Mucosa of stomach (tissue), 1 donor: ENCODE measurements at regions not wholly inside any gene's neighbourhood (a gene's known extent, or its start where the extent isn't known, plus 50 kb on each side); places are given as distances from the start of the nearest gene placed in this dataset.

ENCODE experiments used
- H3K27me3 ChIP-seq: one replicate; pipeline ENCODE4 v1.7.0; 2013; ENCODE audit warnings: mild to moderate bottlenecking, low read length; ENCODE audit not compliant: control insufficient read depth, insufficient read depth
- H3K36me3 ChIP-seq: one replicate; pipeline ENCODE4 v1.7.0; 2013; ENCODE audit warnings: low read length; ENCODE audit not compliant: control insufficient read depth, insufficient read depth
- H3K4me1 ChIP-seq: one replicate; pipeline ENCODE4 v1.7.0; 2013; ENCODE audit warnings: mild to moderate bottlenecking, low read length; ENCODE audit not compliant: control insufficient read depth, insufficient read depth
- H3K4me3 ChIP-seq: one replicate; pipeline ENCODE4 v1.7.0; 2013; ENCODE audit warnings: low read length
- H3K9ac ChIP-seq: one replicate; pipeline ENCODE4 v1.7.0; 2013; ENCODE audit warnings: mild to moderate bottlenecking, low read length, moderate library complexity
- H3K9me3 ChIP-seq: one replicate; pipeline ENCODE4 v1.7.0; 2013; ENCODE audit warnings: mild to moderate bottlenecking, low read length, moderate library complexity; ENCODE audit not compliant: control insufficient read depth
- donor health status: Pancreatic carcinoma.

DNA sequence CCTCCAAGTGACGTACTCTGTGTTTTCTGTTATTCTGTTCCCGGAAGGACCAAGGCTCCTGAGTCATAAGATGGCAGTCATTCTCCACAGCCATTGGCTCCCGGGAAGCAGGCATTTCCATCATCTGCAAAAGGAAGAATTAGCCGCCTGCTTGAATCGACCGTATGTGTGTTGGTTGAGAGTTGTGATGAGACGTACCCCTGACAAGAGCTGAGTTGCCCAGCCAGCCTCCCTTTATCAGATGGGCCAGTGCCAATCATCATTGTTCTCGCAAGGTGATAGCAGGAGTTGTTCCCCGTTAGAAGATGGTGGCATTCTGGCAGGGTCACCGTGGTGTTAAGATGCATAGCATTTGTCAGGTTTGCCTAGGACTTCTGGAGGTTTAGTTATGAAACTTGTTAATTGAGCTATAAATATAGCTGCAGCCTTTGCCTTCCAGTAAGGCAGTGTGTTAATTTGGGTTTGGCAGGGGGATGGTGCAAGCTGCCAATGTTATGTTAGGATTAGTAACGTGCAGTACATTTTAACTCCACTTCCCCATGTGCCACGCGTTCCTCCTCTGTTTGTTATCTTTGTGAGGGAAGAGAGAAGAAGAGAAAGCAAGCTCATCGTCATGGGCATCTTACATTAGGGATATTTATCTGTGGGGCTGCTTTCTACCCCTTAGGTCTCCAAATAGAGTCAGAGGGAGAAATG, 652.7 kb upstream of the FANCL start:
- Histone ChIP-seq H3K9ac (no peak overlapping the region), H3K4me3 (no peak overlapping the region), H3K4me1 (no peaks in the 10 kb centered on the region), H3K36me3 (no peaks in the 10 kb centered on the region), H3K27me3 (no peaks in the 10 kb centered on the region), H3K9me3 (no peaks in the 10 kb centered on the region)

DNA sequence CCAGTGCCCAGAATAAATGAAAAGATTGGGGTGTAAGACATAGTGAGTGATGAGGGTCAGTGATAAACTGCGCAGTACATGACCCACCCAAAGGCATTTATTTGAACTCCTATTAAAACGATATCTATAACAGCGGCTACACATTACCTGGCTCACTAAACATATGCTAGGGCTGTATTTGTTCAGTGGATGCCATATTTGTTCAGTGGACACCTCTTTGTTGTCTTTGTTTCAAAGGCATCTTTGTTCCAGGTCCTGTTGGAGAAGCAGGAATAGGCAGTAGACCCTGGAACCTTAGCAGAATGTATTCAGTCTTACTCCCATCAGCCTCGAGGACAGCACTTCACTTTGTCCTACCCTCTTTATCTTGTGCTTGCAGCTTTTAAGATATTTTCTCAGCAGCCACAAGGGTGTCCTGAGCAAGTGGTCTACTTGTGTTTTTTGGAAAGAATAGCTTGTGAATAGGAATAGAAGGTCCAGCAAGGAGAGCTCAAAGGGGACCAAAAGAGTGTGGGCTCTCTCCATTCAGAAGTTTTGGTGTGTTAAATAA, 650.8 kb upstream of the FANCL start:
- H3K4me1 ChIP-seq: no peaks in the 10 kb centered on the region
- H3K27me3 ChIP-seq: no peaks in the 10 kb centered on the region
- H3K4me3 ChIP-seq: no peak overlapping the region
- no peaks in the 10 kb centered on the region for H3K9me3 ChIP-seq
- H3K9ac ChIP-seq: no peak overlapping the region
- H3K36me3 ChIP-seq: no peaks in the 10 kb centered on the region

DNA sequence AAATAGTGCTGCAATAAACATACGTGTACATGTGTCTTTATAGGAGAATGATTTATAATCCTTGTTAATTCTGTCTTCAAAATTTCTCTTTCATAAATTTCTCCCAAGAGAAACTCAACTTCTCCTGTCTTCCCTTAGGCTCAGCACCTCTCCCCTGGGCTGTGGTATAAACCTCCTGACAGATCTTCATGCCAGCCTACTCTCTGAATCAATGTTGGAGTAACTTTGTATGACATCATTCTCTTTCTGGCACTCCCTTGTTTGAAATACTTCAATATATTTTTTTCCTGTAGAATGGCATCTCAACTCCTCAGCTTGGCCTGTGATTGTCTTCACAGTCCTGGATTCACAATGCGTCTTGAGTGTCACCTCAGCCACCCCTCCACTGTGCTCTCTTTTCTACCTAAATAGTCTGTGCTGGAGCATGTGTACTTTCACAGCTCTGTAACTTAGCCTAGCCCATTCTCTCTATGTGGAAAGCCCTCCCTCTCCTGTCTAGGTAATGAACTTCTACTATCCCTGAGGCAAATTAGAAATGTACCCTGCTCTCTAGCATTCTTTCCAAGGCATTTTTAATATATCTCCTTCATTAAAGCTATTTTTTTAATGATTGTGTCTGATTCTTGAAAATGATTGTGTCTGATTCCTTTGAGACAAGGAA, 649.9 kb upstream of the FANCL start:
- Histone ChIP-seq H3K36me3 (no peaks in the 10 kb centered on the region), H3K4me3 (no peak overlapping the region), H3K9me3 (no peaks in the 10 kb centered on the region), H3K9ac (no peak overlapping the region), H3K4me1 (no peaks in the 10 kb centered on the region), H3K27me3 (no peaks in the 10 kb centered on the region)

DNA sequence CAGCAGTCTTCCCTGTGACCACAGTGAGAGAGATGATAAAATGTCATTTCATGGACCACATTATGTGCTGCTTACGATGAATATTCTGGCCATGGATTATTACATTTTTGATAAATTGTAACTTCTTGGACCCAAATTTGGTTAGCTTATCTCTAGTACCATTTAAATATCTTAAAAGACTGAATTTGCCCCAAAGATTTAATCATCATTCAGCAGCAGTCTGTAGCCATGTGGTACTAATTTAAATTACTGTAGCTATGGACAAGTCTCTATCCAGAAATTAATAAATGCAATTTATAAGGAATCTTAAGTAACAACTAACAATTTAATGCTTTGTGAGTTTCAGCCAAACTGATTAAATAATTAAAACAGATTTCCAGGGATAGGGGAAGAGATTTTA, 644.9 kb upstream of the FANCL start:
- Histone ChIP-seq H3K9ac (no peak overlapping the region), H3K27me3 (no peaks in the 10 kb centered on the region), H3K9me3 (no peaks in the 10 kb centered on the region), H3K4me3 (no peak overlapping the region), H3K36me3 (no peaks in the 10 kb centered on the region), H3K4me1 (no peaks in the 10 kb centered on the region)

DNA sequence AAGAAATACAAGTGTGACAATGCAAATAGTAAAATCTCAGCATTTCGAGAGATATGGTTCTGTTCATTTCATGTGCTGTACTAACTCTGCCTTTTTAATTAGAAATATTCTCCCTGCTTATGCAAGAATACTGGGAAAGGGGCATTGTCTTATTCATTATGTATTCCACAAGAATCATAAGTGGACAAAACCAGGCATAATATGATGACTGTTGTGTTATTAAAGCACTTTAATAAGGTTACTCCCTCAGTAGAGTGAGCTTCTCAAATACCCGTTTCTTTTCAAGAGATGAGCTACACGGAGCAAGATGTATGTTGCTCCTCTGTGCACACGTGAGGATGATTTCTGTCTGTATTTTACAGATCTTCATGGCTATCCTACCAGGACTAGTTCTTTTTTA, 638.7 kb upstream of the FANCL start:
- H3K9me3 ChIP-seq: no peaks in the 10 kb centered on the region
- no peaks in the 10 kb centered on the region for H3K4me1 ChIP-seq
- H3K36me3 ChIP-seq: no peaks in the 10 kb centered on the region

DNA sequence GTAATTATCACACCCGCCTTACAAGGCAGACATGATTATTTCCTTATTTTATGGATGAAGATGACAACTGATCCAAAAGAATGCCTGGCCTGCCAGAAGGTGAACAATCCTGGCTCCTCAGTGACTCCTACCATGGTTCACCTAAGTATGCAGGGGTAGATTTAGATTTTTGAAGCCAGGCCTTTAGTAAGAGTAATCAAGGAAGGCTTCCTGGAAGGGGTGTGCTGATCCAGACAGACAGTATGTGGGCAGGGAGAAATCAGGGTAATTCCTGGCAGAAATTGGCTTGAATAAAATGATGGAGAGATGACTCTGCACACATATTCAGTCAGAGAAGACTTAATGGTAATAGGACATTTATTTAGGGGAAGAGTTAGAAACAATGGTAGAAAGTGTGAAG, 637.7 kb upstream of the FANCL start:
- H3K9ac ChIP-seq: no peak overlapping the region
- H3K4me1 ChIP-seq: no peaks in the 10 kb centered on the region
- H3K36me3 ChIP-seq: no peaks in the 10 kb centered on the region
- H3K27me3 ChIP-seq: no peaks in the 10 kb centered on the region
- H3K9me3 ChIP-seq: no peaks in the 10 kb centered on the region
- no peak overlapping the region for H3K4me3 ChIP-seq

More for the DNA sequence above, 638.7 kb upstream of the FANCL start:
- H3K9ac ChIP-seq: no peak overlapping the region
- no peak overlapping the region for H3K4me3 ChIP-seq
- H3K27me3 ChIP-seq: no peaks in the 10 kb centered on the region

DNA sequence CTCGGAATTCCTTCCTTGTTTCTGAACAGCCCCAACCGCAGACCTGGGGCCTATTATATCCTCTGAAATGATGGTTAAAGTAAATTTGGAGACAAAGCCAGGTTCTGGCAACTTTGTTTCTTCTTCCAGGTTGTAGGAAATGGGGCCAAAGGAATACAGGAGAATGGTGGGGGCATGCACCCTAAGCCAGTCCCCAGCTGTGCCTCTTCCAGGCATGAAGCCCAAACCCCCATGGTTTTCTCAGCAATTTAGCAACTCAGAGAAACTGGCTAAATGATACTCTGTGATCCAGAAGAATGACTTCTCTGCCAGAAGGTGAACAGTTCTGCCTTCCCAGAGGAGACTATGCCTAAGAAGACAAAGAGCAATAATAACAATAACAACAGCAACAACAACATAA, 635.0 kb upstream of the FANCL start:
- H3K36me3 ChIP-seq: no peaks in the 10 kb centered on the region
- H3K9me3 ChIP-seq: no peaks in the 10 kb centered on the region
- no peak overlapping the region for H3K4me3 ChIP-seq
- no peak overlapping the region for H3K9ac ChIP-seq
- H3K4me1 ChIP-seq: no peaks in the 10 kb centered on the region
- H3K27me3 ChIP-seq: no peaks in the 10 kb centered on the region

DNA sequence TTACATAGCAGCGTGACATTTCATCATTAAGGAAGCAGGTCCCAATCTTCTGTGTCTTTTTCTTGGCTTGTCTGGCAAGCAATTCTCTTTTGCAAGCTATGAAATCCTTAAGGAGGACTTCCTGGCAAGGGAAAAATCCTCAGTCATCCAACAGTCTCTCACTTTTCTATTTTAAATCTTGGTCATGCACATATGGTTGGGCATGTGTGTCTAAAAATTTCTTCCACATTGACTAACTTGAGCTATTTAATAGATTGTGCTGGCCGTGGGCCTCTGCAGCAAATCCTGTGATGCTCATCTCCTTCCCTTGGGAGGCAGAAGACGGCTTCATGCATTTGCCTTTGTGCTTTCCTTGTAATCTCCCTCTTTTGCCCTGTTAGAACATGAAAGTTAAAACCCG, 634.3 kb upstream of the FANCL start:
- H3K36me3 ChIP-seq: no peaks in the 10 kb centered on the region
- no peaks in the 10 kb centered on the region for H3K4me1 ChIP-seq

DNA sequence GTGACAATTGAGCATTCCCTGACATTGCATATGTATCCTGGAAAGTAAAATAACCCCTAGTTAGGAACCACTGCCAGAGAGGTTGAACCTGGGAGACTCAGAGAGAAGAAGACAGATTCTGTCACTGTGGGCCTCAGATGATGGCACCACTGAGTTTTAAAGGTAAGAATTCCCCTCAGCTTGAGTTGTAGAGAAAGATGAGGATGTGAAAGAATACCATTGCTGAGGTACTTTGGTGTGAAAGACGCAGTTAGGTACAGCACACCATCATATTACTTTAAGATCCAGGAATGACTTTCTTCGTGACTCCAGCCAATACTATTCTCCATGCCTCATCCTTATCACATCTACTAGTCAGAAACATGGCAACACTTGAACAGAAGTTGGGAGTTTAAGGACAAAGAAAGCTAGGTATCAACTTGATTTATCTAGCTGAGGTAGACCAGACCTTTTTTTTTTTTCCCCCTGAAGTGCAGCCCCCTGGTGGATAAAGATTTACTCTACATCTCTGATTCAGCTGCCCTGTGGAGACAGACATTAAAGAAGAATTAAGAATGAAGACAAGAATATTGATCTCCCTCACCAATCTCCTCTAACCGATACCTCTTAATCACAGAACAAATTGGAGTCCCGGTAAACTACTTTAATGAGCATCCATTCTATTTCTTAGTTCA, 630.5 kb upstream of the FANCL start:
- H3K4me3 ChIP-seq: no peak overlapping the region
- no peak overlapping the region for H3K9ac ChIP-seq
- H3K36me3 ChIP-seq: no peaks in the 10 kb centered on the region
- peaks cover 3% of the 10 kb centered on the region for H3K27me3 ChIP-seq
- H3K9me3 ChIP-seq: no peaks in the 10 kb centered on the region
- no peaks in the 10 kb centered on the region for H3K4me1 ChIP-seq

More for the DNA sequence above, 634.3 kb upstream of the FANCL start:
- Histone ChIP-seq H3K9me3 (no peaks in the 10 kb centered on the region), H3K4me3 (no peak overlapping the region), H3K27me3 (no peaks in the 10 kb centered on the region), H3K9ac (no peak overlapping the region)

DNA sequence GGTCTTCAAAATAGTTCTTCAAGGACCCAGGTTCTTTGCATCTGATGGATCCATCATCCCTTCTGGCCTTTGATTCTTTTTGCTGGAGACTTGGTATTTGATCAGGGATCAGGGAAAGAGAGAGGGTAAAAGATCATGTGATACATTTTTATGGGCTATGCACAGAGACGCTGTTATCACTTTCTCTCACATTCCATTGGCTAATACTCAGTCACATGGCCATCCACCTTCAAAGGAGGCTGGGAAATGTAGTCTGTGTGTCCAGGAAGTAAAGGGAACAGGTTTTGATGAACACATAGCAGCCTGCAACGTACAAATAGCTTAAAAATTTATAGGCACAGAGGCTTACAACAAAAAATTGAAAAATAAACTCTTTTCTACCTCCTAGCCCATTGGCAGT, 629.6 kb upstream of the FANCL start:
- H3K4me1 ChIP-seq: no peaks in the 10 kb centered on the region
- no peak overlapping the region for H3K9ac ChIP-seq
- H3K9me3 ChIP-seq: no peaks in the 10 kb centered on the region
- no peak overlapping the region for H3K4me3 ChIP-seq
- peaks cover 3% of the 10 kb centered on the region for H3K27me3 ChIP-seq
- no peaks in the 10 kb centered on the region for H3K36me3 ChIP-seq

DNA sequence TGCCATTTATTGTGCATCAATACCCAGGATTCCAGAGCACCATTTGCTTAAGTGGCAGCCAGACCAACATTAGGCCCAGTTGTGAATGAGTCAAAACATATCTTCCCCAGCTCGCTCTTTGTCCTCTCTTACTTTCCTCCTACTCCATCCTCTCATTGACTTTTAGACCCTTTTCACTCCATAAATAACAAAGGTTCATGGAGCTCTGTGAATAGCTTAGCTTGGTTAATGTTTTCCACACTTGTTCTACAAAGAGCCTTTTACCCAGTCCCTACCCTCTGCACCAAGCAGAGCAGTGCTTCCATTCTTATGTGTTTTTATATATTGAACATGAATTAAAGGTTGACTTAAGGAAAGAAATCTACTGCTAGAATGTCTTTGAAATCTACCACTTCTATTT, 625.8 kb upstream of the FANCL start:
- Histone ChIP-seq H3K27me3 (peaks cover 3% of the 10 kb centered on the region), H3K4me3 (no peak overlapping the region), H3K9me3 (no peaks in the 10 kb centered on the region), H3K4me1 (no peaks in the 10 kb centered on the region), H3K9ac (no peak overlapping the region), H3K36me3 (no peaks in the 10 kb centered on the region)

DNA sequence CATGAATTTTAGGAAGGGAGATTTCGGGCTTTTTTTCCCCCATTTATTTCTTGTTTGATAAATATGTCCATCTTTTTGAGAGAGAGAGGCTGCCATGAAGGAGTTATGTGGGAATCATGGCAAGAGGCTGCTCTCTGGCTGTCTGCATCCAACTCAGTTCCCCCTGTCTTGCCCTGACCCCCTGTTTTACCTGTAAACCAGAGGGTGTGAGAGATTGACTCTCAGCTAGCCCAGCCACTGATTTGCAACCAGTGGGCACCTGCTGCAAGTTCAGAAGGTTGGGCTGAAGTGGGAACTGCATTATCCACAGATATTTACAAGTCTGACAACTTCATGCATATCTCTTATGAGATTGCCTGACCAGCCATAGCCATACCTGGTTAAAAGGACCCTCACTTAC, 625.4 kb upstream of the FANCL start:
- peaks cover 3% of the 10 kb centered on the region for H3K27me3 ChIP-seq
- H3K9me3 ChIP-seq: no peaks in the 10 kb centered on the region
- no peak overlapping the region for H3K4me3 ChIP-seq
- H3K9ac ChIP-seq: no peak overlapping the region
- H3K4me1 ChIP-seq: no peaks in the 10 kb centered on the region
- no peaks in the 10 kb centered on the region for H3K36me3 ChIP-seq
